ENCODE measurements at regions not wholly inside any gene's neighbourhood (a gene's known extent, or its start where the extent isn't known, plus 50 kb on each side); places are given as distances from the start of the nearest gene placed in this dataset.

DNA sequence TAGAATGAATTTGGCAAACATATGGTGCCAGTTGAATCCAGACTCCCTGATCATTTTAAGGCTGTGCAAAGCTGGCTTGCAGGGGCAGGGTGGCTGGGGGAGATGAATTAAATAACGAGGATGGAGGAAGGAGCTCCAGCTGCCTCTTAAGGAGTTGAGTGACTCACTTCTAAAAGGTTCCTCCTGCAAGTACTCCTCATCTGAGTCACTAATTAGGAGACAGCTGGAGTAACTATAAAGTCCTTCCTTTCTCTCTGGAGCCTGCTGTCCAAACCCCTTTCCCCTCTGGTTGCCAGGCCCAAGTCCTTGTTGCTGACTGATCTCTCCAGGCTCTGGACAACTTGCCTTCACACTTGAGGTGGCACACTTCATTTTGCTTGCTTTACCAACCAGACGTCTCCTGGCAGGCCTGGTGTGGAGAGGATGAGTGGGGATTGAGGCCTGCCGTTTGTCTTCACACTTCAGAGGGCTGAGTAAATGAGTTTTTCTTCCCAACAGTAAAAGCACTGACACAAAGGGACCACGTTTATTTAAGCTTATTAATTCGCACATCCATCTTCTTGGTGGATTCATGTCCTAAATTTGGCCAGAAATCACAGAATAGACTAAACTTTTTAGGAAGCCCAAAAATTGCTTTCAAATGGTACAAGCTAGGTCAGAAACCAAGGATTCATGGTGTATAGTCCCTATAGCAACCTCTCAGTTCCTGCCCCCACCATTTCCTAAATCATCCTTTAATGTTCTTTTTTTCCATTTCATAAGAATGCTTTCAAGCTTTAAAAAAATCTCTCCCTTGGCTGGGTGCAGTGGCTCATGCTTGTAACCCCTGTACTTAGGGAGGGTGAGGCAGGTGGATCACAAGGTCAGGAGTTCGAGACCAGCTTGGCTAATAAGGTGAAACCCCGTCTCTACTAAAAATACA is 90.5 kb upstream of the MYRIP start:
- TF ChIP-seq CTCF (IDR thresholded peaks at IDR 0.05 in 2 of 3, conservative IDR thresholded peaks at IDR 0.05 in 1 of 3; ENCODE audit: borderline replicate concordance in 1 of 3, insufficient read depth in 1 of 3, low read depth in 2 of 3, low read length in 2 of 3) = no peak
- TF ChIP-seq POLR2AphosphoS5 (IDR thresholded peaks at IDR 0.05; ENCODE audit: low read depth, low read length) = no peak
- no peak for TF ChIP-seq ZNF274 (IDR thresholded peaks at IDR 0.05; ENCODE audit: low read depth, low read length)
- TF ChIP-seq POLR2A (IDR thresholded peaks at IDR 0.05; ENCODE audit: borderline replicate concordance, extremely low read depth, insufficient read depth, insufficient read length) = no peak
- no peak for TF ChIP-seq CEBPB (IDR thresholded peaks at IDR 0.05; ENCODE audit: low read depth)
- TF ChIP-seq, protein P1, sequence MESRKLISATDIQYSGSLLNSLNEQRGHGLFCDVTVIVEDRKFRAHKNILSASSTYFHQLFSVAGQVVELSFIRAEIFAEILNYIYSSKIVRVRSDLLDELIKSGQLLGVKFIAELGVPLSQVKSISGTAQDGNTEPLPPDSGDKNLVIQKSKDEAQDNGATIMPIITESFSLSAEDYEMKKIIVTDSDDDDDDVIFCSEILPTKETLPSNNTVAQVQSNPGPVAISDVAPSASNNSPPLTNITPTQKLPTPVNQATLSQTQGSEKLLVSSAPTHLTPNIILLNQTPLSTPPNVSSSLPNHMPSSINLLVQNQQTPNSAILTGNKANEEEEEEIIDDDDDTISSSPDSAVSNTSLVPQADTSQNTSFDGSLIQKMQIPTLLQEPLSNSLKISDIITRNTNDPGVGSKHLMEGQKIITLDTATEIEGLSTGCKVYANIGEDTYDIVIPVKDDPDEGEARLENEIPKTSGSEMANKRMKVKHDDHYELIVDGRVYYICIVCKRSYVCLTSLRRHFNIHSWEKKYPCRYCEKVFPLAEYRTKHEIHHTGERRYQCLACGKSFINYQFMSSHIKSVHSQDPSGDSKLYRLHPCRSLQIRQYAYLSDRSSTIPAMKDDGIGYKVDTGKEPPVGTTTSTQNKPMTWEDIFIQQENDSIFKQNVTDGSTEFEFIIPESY (IDR thresholded peaks at IDR 0.05; ENCODE audit: extremely low read depth, insufficient replicate concordance, low read length) = no peak

Data from HCT116 (cell line).